Activated T-helper 2 cell treated with anti-CD3 and anti-CD28 coated beads, Interferon-gamma antibody, Interleukin-2, Interleukin-4, amounts not matched to agents 10 μg/mL and 5 μg/mL and 100 μg/mL, durations not matched to agents 14 hours and 24 hours and 36 hours (primary cell): ENCODE measurements at regions not wholly inside any gene's neighbourhood (a gene's known extent, or its start where the extent isn't known, plus 50 kb on each side); places are given as distances from the start of the nearest gene placed in this dataset.
"Not testable (repeated sequence)": the region's sequence is repeated elsewhere in the genome, so short reads cannot be mapped to it uniquely, and the experiment has no call there.

Source experiments
- DNase-seq: peaks from one replicate; pipeline ENCODE4 v3.0.0; 2021; ENCODE audit warnings: low spot score
- H3K27ac Mint-ChIP-seq: one replicate; pipeline ENCODE4 v1.8.0; 2021; ENCODE audit warnings: mixed read lengths
- H3K27me3 Mint-ChIP-seq: one replicate; pipeline ENCODE4 v1.8.0; 2021; ENCODE audit warnings: low read depth, mixed read lengths
- H3K36me3 Mint-ChIP-seq: one replicate; pipeline ENCODE4 v1.8.0; 2021; ENCODE audit warnings: low read depth, mixed read lengths
- H3K4me1 Mint-ChIP-seq: one replicate; pipeline ENCODE4 v1.8.0; 2021; ENCODE audit warnings: low read depth, mixed read lengths
- H3K4me3 Mint-ChIP-seq: one replicate; pipeline ENCODE4 v1.8.0; 2021; ENCODE audit warnings: low read depth, mild to moderate bottlenecking, moderate library complexity, mixed read lengths
- H3K9me3 Mint-ChIP-seq: one replicate; pipeline ENCODE4 v1.8.0; 2021; ENCODE audit warnings: mixed read lengths
- intact Hi-C: fragments of 100-400 bp; cut with micrococcal nuclease; formaldehyde crosslinking; loops from one replicate; pipeline ENCODE4 v1.15.1; 2023

DNA sequence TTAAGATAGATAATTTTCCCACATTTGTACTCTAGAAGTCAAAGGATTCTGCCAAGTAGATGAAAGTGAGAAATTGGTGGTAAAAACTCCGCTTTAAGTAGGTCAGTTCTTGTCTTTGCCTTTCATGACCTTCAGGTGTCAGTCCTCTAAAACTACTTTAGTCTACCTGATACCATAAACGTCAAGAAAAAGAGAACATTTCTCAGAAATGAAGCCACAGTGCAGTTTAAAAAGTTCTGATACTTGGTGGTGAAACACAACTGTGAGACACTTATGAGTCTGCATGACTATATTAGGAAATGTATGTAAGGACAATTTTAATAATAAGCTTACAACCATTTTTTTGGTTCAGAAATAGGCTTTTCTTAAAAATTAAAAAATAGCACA lies 583.3 kb downstream of the SATB2 start:
- no peak for DNase-seq
- no peaks in the 10 kb centered on the region for H3K27me3 Mint-ChIP-seq
- no peak overlapping the region for H3K27ac Mint-ChIP-seq
- no peaks in the 10 kb centered on the region for H3K4me1 Mint-ChIP-seq
- intact Hi-C loops = no loop called here
- no peak overlapping the region for H3K4me3 Mint-ChIP-seq
- no peaks in the 10 kb centered on the region for H3K36me3 Mint-ChIP-seq
- no peaks in the 10 kb centered on the region for H3K9me3 Mint-ChIP-seq

DNA sequence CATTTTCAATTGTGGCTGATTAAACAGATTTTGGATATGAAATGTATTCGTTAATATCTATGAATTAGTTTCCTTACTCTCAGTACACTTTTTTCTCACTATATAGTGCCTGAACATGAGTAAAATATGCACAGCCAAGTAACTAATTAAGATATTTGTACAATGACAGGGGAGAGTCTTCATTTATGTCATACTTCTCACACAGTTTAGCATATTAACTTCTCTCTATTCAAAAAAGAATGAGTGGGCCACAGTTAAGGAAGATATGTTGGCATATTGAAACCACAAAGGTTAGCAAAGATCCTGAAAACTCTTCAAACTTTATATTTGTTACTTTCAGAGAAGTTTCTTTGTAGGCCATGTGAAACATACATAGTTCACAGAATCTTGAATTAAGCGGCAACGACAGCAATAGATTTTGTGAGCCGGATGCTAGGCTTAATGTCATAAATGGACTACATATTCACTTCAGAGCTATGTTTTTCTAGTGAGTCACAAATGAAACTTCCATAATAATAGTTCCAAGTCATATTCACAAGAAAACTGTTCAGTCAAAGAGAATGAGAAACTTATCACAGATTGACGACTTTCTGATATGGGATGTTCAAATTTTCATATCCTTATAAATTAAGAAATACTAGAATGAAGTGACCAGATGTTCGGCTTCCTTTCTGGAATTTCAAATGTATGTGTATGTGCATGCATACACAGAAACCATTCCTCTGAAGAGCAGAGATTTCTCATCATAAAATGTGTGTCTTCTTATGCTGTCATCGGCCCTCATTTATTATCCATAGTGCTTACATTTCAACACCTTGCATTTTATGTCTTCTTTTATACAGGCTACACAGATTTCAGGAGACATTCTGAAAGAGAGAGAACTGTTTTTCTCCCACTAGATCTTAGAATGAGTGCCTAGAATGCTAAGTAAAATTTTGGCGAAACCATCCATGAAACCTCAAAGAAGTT lies 584.0 kb downstream of the SATB2 start:
- Mint-ChIP-seq H3K4me1 (no peaks in the 10 kb centered on the region), H3K4me3 (no peak overlapping the region), H3K27ac (no peak overlapping the region), H3K36me3 (no peaks in the 10 kb centered on the region), H3K27me3 (no peaks in the 10 kb centered on the region), H3K9me3 (no peaks in the 10 kb centered on the region)
- intact Hi-C loops = no loop called here
- no peak for DNase-seq

DNA sequence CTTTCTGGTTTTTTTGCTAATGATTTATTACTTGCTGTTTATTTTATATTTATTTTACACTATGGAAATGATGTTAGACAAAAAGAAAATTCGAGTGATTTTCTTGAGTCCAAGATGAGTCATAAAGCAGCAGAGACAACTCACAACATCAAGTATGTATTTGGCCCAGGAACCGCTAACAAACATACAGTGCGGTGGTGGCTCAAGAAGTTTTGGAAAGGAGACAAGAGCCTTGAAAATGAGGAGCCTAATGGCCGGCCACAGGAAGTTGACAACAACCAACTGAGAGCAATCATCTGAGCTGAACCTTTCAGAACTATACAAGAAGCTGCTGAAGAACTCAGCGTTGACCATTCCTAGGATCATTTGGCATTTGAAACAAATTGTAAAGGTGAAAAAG lies 594.1 kb downstream of the SATB2 start:
- Mint-ChIP-seq H3K9me3 (peaks cover 7% of the 10 kb centered on the region), H3K4me3 (no peak overlapping the region), H3K36me3 (no peaks in the 10 kb centered on the region), H3K27me3 (no peaks in the 10 kb centered on the region), H3K4me1 (no peaks in the 10 kb centered on the region), H3K27ac (no peak overlapping the region)
- DNase-seq = no peak
- intact Hi-C loops = no loop called here

DNA sequence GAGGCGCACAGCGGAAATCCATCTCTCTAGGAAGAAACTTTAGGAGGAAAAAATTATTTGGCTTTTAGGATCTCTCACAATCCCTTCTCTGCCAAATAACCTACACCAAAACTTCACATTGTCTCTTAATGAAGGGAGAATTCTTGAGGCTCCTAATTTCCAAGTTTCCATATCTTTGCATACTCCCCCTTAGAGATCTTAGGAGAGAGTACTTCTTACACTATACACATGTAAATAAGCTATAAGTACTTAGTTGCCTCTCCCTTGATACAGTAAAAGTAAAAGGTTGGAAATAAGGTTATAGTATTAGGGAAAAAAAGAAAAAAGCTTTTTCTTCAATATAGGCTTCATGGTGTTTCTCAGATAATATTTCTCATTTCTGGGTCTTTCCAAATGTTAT lies 596.7 kb downstream of the SATB2 start:
- DNase-seq = no peak
- H3K4me3 Mint-ChIP-seq = no peak overlapping the region
- H3K36me3 Mint-ChIP-seq = no peaks in the 10 kb centered on the region
- intact Hi-C loops = no loop called here
- peaks cover 15% of the 10 kb centered on the region for H3K9me3 Mint-ChIP-seq
- H3K4me1 Mint-ChIP-seq = no peaks in the 10 kb centered on the region
- H3K27ac Mint-ChIP-seq = no peak overlapping the region
- no peaks in the 10 kb centered on the region for H3K27me3 Mint-ChIP-seq

DNA sequence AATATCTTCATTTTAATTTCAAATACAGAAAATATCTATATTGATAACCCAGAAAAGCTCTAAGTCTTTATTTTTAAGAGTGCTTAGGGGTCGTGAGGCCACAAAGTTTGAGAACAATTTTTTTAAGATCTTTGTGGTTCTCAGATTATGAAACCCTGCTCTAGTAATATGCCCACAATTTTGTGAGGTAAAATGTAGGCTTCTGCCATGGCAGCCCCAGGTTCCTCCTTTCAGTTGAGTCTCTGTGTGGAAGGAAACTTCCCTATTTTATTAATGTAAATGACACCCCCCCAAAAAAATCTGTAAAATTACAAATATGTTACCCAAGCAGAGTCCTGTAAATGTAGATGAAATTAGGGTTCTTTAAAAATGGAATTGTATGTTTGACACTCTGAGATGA lies 600.5 kb downstream of the SATB2 start:
- peaks cover 15% of the 10 kb centered on the region for H3K9me3 Mint-ChIP-seq

DNA sequence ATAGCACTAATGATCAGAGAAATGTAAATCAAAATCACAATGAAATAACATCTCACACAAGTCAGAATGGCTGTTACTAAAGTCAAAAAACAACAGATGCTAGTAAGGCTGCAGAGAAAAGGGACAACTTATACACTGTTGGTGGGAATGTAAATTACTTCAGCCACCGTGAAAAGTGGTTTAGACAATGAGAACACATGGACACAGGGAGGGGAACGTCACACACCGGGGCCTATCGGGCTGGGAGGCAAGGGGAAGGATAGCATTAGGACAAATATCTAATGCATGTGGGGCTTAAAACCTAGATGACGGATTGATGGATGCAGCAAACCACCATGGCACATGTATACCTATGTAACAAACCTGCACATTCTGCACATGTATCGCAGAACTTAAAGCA lies 602.0 kb downstream of the SATB2 start:
- H3K9me3 Mint-ChIP-seq = peaks cover 15% of the 10 kb centered on the region
- H3K27me3 Mint-ChIP-seq, H3K4me1 Mint-ChIP-seq, DNase-seq, H3K27ac Mint-ChIP-seq, H3K36me3 Mint-ChIP-seq, intact Hi-C loops, H3K4me3 Mint-ChIP-seq: not testable (repeated sequence)

More for the DNA sequence above, 600.5 kb downstream of the SATB2 start:
- DNase-seq = no peak
- no peaks in the 10 kb centered on the region for H3K4me1 Mint-ChIP-seq
- no peaks in the 10 kb centered on the region for H3K36me3 Mint-ChIP-seq
- no peak overlapping the region for H3K4me3 Mint-ChIP-seq
- H3K27ac Mint-ChIP-seq = no peak overlapping the region
- intact Hi-C loops = no loop called here
- no peaks in the 10 kb centered on the region for H3K27me3 Mint-ChIP-seq

DNA sequence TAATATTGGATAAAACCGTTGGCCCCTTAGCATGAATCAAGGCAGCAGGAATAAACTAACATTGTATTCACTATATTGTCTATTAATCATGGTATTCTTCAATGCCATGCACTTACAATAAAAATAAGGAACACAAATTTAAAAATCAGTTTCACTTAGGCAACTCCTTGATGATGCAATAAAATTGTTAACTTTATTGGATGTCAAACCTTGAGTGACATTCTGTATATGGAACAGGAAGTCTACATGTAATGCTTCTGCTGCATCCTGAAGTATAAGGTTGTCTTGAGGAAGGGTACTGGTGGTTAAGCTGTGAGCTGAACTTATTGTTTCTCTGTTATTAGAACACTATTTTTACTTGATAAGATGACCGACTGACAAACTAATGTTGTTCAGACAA lies 605.5 kb downstream of the SATB2 start:
- no peaks in the 10 kb centered on the region for H3K36me3 Mint-ChIP-seq
- DNase-seq = no peak
- H3K27me3 Mint-ChIP-seq = no peaks in the 10 kb centered on the region
- no peak overlapping the region for H3K4me3 Mint-ChIP-seq
- intact Hi-C loops = no loop called here
- no peak overlapping the region for H3K27ac Mint-ChIP-seq
- no peaks in the 10 kb centered on the region for H3K9me3 Mint-ChIP-seq
- H3K4me1 Mint-ChIP-seq = no peaks in the 10 kb centered on the region

DNA sequence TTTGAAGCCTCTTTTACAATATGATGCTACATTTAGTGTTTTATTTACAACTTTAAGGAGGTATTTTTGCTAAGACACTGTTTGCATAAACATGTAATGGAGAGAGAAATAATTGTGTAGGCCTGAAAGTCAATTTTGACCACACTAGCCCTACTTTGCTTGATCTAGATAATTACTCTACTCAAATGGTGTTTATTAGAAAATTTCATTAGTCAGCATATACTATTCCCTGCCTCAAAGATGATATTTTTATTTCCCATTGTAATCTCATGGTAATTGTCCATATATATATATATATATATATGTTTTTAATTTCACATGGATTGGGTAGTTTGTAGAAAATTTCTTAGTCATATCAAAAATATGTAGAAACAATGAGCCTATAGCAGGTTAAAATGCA lies 632.2 kb downstream of the SATB2 start:
- H3K4me1 Mint-ChIP-seq = no peaks in the 10 kb centered on the region
- no peak overlapping the region for H3K27ac Mint-ChIP-seq
- intact Hi-C loops = no loop called here
- DNase-seq = no peak
- H3K9me3 Mint-ChIP-seq = no peaks in the 10 kb centered on the region
- H3K36me3 Mint-ChIP-seq = no peaks in the 10 kb centered on the region
- no peaks in the 10 kb centered on the region for H3K27me3 Mint-ChIP-seq
- no peak overlapping the region for H3K4me3 Mint-ChIP-seq

DNA sequence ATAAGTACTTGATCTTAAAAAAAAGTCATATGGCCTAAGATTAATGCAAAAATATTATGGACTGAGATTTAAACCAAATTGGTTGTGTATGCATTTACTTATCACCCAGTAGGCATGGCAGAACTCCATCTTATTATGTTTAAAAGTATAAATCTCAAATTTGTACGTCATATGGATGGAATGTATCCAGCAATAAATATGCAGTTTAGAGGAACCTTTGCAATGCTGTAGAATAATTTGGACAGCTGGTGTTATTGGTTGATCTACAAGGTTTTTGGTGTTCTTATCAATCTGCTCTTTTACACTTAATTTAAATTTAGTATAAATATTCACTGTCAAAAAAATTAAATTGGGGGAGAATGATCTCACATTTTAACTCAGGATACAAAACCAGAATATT lies 640.2 kb downstream of the SATB2 start:
- intact Hi-C loops = no loop called here
- Mint-ChIP-seq H3K4me3 (no peak overlapping the region), H3K36me3 (no peaks in the 10 kb centered on the region), H3K27me3 (no peaks in the 10 kb centered on the region), H3K4me1 (no peaks in the 10 kb centered on the region), H3K9me3 (no peaks in the 10 kb centered on the region), H3K27ac (no peak overlapping the region)
- DNase-seq = no peak

DNA sequence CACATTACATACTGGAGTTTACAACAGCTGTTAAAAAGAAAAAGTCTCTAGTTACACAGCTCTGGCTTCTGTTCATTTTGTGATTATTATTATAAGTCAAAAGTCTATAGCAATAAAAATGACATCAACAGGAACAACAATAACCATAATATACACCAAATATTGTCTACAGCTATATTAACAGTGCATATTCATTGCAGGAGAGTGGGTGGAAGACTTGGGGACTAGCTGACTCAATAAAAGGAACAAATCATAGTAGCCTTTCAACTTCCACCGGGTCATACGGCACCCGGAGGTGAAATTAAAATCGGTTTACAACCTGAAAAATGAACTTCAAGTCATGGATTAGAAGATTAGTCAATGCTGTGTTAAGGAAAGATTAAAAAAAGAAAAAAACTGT lies 642.1 kb downstream of the SATB2 start:
- H3K9me3 Mint-ChIP-seq = no peaks in the 10 kb centered on the region
- H3K4me1 Mint-ChIP-seq = no peaks in the 10 kb centered on the region
- H3K36me3 Mint-ChIP-seq = no peaks in the 10 kb centered on the region
- intact Hi-C loops = no loop called here
- H3K27ac Mint-ChIP-seq = no peak overlapping the region
- no peak overlapping the region for H3K4me3 Mint-ChIP-seq
- no peak for DNase-seq
- H3K27me3 Mint-ChIP-seq = no peaks in the 10 kb centered on the region

DNA sequence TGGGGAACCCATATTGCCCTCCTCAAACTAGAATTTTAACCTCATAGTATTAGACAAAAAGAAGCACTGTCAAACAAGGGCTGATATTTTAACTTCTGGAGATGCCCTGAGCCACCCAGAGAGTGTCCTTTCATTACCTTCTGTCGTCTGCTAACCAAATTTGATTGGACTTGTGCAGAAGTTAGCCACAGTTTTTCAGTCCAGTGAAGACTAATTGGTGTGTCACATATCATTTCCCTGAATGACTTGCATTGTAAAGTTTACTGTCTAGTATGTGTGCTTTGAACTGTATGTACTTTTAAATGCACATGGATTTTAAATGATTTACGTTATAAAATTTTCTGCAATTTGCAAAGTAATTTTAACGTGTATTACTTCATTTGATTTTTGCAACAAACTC lies 646.5 kb downstream of the SATB2 start:
- no peaks in the 10 kb centered on the region for H3K36me3 Mint-ChIP-seq
- no peaks in the 10 kb centered on the region for H3K4me1 Mint-ChIP-seq
- H3K4me3 Mint-ChIP-seq = no peak overlapping the region
- no peak overlapping the region for H3K27ac Mint-ChIP-seq
- no peak for DNase-seq
- intact Hi-C loops = no loop called here
- H3K27me3 Mint-ChIP-seq = no peaks in the 10 kb centered on the region
- no peaks in the 10 kb centered on the region for H3K9me3 Mint-ChIP-seq

DNA sequence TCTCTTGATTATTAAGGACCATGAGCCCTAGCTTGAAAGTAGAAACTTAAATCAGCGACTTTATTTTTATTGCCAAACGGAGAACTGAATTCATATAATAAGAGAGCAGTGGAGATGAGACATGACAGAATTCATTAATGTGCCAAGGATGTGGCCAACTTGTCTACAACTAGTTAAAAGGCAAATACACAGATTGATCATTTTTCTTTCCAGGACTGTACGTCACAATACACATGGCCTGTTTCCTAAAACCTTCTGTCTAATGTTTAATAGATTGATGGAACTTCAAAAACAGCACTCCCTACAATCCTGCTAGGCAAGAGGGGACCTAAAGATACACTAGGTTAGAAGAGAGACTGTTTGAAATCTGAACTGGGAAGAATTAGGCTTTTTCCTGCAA lies 647.8 kb downstream of the SATB2 start:
- intact Hi-C loops = no loop called here
- no peak overlapping the region for H3K27ac Mint-ChIP-seq
- no peaks in the 10 kb centered on the region for H3K36me3 Mint-ChIP-seq
- H3K4me1 Mint-ChIP-seq = no peaks in the 10 kb centered on the region
- H3K4me3 Mint-ChIP-seq = no peak overlapping the region
- DNase-seq = no peak
- H3K9me3 Mint-ChIP-seq = no peaks in the 10 kb centered on the region
- H3K27me3 Mint-ChIP-seq = no peaks in the 10 kb centered on the region

DNA sequence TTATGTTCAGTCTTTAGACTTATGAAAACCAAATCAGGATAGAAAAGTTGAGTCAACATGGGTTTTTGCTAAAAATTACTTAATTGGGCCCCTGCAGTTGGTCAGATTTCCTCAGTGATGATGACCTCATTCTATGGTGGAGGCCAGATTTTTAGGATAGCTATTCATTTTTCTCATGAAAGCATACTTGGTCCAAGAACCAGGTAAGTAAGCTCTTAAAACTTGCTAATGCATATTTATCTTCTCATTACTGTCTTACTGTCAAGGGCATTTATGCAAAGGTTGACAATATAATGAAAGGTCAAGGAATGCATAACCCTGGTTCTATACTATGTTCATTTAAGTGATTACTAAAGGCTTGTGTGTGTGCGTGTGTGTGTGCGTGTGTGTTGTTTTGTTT lies 650.6 kb downstream of the SATB2 start:
- no peaks in the 10 kb centered on the region for H3K9me3 Mint-ChIP-seq
- no peaks in the 10 kb centered on the region for H3K4me1 Mint-ChIP-seq
- intact Hi-C loops = no loop called here
- H3K4me3 Mint-ChIP-seq = no peak overlapping the region
- no peaks in the 10 kb centered on the region for H3K36me3 Mint-ChIP-seq
- no peak for DNase-seq
- no peak overlapping the region for H3K27ac Mint-ChIP-seq
- H3K27me3 Mint-ChIP-seq = no peaks in the 10 kb centered on the region

DNA sequence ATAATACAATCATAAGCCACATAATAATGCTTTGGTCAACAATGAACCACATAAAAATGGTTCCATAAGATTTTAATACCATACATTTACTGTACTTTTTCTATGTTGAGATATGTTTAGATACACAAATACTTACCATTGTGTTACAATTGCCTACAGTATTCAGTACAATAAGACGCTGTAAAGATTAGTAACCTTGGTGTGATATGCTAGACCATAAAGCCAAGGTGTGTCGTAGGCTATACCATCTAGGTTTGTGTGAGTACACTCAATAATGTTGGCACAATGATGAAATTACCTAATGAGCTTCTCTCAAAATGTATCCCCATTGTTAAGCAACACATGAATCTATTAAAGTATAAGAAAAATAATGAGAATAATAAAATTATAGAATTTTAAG lies 662.3 kb downstream of the SATB2 start:
- Mint-ChIP-seq H3K4me1 (no peaks in the 10 kb centered on the region), H3K36me3 (no peaks in the 10 kb centered on the region)

More for the DNA sequence above, 662.3 kb downstream of the SATB2 start:
- H3K27ac Mint-ChIP-seq = no peak overlapping the region
- H3K9me3 Mint-ChIP-seq = no peaks in the 10 kb centered on the region
- intact Hi-C loops = no loop called here
- H3K4me3 Mint-ChIP-seq = no peak overlapping the region
- DNase-seq = no peak
- no peaks in the 10 kb centered on the region for H3K27me3 Mint-ChIP-seq
